ENCODE measurements at regions not wholly inside any gene's neighbourhood (a gene's known extent, or its start where the extent isn't known, plus 50 kb on each side); places are given as distances from the start of the nearest gene placed in this dataset.

- DNase-seq: no peak
Measured at GRCh38 chr1:117678246-117678977, 72.6 kb downstream of the TENT5C start.

GRCh38 chr1:117679299-117679698, 73.5 kb downstream of the TENT5C start:
- DNase-seq: no peak

- DNase-seq: no peak
Measured at GRCh38 chr1:117679868-117680267, 74.0 kb downstream of the TENT5C start.

GRCh38 chr1:117680316-117681002, 74.6 kb downstream of the TENT5C start:
- no peak for DNase-seq

- DNase-seq: no peak
Measured at GRCh38 chr1:117681093-117681900, 75.4 kb downstream of the TENT5C start.

- DNase-seq: no peak
Measured at GRCh38 chr1:117681901-117682250, 76.0 kb downstream of the TENT5C start.

GRCh38 chr1:117682372-117682771, 76.5 kb downstream of the TENT5C start:
- no peak for DNase-seq

- DNase-seq: no peak
Measured at GRCh38 chr1:117683571-117684285, 77.9 kb downstream of the TENT5C start.

- no peak for DNase-seq
Measured at GRCh38 chr1:117685936-117686806, 80.3 kb downstream of the TENT5C start.

- no peak for DNase-seq
Measured at GRCh38 chr1:117686907-117687306, 81.1 kb downstream of the TENT5C start.

- DNase-seq: no peak
Measured at GRCh38 chr1:117689997-117690625, 84.3 kb downstream of the TENT5C start.

GRCh38 chr1:117691942-117692341, 86.1 kb downstream of the TENT5C start:
- no peak for DNase-seq

GRCh38 chr1:117694543-117694942, 88.7 kb downstream of the TENT5C start:
- DNase-seq: no peak

GRCh38 chr1:117695796-117696490, 90.1 kb downstream of the TENT5C start:
- DNase-seq: no peak

GRCh38 chr1:117696561-117696960, 90.7 kb downstream of the TENT5C start:
- no peak for DNase-seq

GRCh38 chr1:117697220-117697781, 91.5 kb downstream of the TENT5C start:
- no peak for DNase-seq

GRCh38 chr1:117698398-117699160, 92.7 kb downstream of the TENT5C start:
- no peak for DNase-seq

GRCh38 chr1:117699953-117700352, 94.1 kb downstream of the TENT5C start:
- DNase-seq: no peak

- DNase-seq: no peak
Measured at GRCh38 chr1:117702654-117703053, 96.8 kb downstream of the TENT5C start.

Data from renal pelvis (tissue), 1 donor.